Glomerular visceral epithelial cell (primary cell): ENCODE measurements at regions not wholly inside any gene's neighbourhood (a gene's known extent, or its start where the extent isn't known, plus 50 kb on each side); places are given as distances from the start of the nearest gene placed in this dataset.

Source experiments
- DNase-seq: peaks from one replicate; pipeline ENCODE4 v3.0.0-alpha.2; 2016; ENCODE audit errors: extremely low spot score

DNA sequence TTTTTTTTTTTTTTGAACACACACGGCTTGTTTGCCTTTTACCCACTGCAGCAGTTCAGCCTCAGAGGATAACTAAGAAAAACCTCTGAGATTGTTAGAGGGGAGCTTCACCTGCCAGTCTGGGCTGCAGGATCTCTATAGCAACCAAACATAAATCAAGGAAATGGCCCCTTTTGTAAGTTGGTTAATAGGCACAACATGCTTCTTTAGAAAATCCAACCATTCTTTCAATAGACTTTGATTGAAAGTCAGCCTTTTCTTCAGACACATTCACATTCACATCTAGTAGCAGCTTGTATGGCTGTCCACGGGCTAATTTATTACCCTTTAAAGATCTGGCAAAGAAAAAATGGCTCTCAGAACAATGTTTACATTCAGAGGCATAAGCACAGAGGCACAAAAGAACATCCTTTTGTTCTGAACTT lies 136.6 kb upstream of the RARB start:
- DNase-seq, result no peak

DNA sequence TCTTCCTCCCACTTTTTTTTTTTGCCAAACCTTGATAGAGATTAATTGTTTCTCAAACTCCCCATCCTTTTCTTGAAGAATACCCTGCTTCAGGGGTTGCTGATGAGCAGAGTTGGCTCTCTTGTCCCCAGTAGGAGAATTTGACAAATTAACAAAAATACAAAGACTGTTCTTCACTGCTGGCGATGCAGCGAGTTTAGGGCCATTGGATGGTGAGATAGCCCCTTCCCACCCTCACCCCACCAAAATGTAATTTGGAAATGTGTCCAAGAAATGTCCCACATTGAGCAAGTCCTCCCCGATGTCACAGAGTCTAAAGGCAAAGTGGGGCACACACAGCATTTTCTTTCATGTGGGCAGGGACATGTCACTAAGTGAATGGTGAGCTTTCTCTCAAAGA lies 136.0 kb upstream of the RARB start:
- DNase-seq, result no peak

DNA sequence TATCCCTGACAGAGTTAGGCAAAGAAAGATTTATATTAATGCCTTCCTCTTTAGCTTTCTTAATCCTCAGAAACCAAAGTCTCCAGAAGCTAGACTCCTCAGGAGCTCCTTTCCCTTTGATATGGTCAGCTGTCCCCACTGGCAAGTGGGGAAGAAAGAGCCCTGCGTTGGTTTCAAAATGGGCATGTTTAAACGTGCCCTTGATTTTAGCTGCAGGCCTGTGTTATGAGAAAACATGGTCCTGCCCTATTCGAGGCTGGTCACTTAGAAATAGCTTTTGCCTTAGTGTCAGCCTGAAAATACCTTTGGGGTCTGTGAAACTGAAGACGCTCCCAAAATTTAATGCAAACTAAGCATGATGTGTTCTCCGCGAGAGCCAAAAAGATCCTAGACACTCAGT lies 135.5 kb upstream of the RARB start:
- DNase-seq, result no peak

DNA sequence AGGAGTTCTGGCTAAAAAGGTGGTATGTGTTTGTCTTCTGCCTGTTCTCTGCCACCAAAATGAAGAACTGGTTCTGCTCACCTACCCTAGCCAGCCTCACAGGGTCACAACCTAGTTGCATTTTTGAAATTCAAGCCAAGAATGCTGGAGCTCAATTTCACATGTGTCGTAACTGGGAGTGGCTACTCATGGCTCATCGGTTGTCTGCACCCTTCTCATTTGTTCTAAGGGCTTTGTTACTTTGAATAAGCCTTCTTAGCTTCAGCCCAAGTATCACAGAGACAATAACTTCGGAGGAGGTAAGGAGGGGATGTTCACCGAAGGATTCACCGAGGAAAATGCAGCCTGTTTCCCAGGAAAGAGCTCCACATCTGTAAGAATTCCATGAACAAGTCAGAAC lies 134.3 kb upstream of the RARB start:
- DNase-seq, result no peak

DNA sequence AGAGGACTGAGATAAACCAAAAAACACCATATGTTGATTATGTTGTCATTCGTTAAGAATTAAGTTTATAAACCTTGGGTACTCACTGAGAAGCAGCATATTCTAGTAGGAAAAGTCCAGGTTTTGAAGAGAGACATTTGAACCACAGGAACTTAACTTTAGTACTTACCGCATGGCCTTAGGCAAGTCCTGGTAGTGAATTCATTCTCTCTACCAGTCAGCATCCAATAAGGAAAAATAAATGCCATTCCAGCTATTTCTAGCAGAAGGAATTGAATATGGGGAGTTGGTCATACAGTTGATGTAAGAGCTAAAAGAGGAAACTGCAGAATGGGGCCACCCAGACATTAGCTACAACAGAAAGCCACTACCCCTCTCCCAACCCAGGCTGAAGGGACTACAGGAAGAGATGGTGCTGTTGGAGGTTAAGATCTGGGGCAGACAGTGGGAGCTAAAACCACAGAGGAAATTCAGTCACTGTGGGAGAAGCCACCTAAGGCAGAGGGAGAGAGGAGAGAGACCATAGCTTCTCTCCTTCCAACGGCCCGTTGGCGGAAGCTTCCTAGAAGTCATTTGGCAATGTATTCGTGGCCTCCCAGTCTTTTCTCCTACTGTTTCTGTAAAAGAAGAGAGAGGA lies 133.8 kb upstream of the RARB start:
- no peak for DNase-seq

DNA sequence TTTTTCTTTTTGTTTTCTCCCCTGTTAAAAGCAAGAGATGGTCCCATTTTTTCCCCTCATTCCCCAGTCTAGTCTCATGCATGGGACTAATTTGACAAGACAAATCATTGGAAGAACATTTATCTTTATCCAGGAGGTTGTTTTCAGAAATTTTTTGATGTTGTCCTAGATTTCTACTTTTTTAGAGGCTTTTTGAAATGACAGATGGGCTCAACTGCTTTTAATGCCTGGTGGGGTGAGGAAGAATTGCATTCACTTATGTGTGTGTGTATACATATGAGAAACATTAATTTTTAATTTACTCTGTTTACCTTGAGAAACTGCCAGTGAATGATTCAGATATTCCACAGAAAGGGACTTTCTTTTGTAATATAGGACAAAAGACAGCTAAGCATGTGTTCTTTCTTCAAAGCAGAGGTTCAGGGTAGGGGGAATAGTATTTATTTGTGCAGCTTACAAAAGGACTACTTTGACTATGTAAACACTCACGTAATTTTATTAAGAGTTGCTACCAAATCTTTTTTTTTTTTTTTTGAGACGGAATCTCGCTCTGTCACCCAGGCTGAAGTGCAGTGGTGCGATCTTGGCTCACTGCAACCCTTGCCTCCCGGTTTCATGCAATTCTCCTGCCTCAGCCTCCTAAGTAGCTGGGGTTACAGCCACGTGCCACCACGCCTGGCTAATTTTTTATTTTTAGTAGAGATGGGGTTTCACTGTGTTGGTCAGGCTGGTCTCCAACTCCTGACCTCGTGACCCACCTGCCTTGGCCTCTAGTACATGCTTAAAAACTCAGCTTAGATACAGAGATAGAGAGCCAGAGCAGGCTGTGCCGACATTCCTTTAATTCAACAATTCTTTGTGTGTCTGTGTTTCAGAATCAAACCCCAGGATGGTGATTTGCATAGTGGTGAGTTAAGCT lies 130.1 kb upstream of the RARB start:
- DNase-seq, result no peak

DNA sequence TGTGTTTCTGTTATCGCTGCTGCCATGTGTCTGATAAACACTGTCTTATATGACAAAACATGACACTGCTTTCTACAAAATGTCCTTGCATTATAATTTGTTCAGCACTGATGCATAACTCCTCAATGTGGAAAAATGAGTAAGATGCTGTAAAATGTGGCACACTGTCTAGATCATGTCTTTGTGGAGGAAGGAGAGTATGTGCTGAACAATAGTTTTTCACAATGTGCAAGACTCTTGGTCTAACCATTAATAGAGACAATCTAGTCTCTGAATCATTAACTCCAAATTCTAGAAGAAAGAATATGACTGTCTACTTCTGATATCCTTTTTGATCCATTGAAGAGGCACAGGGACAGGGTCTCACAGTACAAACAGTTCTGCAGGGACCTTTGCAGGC lies 127.9 kb upstream of the RARB start:
- no peak for DNase-seq

DNA sequence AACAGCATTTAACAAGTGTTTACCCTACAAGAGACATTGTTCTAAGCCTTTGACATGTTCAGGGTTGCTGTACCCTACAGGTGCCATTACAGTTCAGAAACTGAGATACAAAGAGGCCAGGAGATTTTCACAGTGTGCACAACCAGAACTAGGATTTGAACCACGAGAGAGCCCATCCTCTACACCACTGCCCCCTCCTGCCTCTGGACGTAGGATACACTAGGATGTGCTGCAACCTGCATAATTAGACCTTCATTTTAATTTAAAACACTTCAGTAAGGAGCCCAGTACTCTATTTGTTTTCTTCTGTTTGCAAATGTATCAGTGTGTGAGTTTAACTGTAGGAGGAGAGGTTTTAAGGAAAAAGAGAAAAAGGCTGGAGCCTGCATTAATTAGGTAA lies 123.1 kb upstream of the RARB start:
- no peak for DNase-seq

DNA sequence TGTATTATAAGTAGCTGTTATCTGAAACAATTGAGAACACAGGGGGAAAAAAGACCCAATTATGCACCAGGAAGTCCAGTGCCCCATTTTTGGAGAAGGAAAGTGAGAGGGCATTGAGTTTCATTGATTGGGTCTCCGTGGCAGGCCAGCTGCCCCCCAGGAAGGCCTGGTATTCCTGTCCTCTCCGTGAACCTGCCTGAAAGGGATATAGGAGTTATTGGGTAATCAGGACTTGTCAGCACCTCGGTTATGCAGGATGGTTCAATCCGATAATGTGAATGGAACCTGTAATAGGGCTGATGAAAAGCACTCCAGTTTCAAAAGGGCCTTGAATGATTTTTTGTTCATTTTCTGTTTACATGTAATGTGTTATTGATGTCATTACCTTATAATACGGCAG lies 122.0 kb upstream of the RARB start:
- no peak for DNase-seq

DNA sequence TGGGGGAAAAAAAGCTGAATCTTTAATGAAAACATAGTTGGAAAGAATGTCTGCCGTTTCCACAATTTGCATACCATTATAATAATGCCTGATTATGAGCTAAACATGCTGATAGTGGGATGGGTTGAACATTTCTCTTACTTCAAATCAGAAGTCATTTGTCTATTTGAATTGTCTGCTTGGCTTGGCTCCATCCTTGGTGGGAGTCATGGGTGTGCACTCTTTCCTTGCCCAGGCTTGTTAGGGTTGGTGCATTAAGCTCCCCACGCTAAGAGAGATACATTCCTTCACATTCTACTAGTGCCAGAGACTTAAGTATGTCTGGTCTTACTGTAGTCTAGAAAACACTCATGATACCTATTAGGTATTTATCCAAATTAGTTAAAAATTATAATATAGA lies 121.4 kb upstream of the RARB start:
- DNase-seq, result no peak

DNA sequence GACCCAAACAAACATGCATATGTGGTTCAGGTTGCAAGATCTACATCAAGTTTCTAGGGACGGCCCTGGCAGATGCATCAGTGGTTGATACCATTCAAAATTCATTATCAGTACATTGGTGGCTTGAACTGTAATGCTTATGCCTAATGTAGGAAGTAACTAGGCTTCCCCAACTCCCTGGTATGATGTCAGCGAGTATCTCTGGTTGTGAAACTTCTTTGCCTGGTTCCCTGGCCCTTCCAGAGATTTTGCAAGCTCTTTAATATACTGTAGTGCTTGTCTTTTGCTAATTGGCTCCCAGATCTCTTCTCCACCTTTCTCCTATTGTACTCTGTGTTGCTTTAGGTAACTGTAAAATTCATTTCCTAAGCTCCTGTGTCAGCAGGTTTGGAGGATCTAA lies 114.8 kb upstream of the RARB start:
- no peak for DNase-seq

DNA sequence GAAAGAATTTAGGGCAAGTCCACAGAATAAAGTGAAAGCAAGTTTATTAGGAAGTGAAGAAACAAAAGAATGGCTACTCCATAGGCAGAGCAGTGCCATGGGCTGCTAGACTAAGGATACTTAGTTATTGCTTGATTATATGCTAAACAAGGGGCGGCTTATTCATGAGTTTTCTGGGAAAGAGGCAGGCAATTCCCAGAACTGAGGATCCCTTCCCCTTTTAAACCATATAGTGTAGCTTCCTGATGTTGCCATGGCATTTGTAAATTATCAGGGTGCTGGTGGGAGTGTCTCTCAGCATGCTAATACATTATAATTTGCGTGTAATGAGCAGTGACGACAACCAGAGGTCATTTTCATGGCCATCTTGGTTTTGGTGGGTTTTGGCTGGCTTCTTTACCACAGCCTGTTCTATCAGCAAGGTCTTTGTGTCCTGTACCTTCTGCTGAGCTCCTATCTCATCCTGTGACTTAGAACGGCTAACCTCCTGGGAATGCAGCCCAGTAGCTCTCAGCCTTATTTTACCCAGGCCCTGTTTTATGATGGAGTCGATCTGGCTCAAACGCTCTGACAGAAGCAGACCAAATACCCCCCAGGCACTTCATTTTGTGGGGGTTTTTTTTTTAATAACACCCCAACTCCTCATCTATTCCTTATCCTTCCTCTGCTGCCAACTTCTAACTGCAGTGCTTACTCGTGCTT lies 103.0 kb upstream of the RARB start:
- no peak for DNase-seq

DNA sequence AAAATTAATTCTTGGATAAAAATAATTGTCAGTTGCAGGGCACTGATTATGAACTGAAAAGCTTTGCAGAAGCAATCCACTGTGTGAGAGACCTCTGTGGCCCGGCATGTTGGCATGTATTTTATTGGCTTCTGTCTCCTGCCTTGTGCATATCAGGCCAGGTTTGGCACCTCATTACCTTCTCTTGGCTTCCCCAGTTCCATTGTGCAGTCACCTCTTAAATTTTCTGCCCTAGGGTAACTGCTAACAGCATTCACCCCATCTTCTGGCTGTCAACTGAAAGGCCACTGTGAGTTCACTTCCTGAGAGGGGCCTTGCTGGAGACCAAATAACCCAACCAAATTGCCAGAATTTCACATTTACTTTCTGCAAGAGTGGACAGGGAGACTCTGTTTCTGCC lies 92.7 kb upstream of the RARB start:
- DNase-seq, result no peak

DNA sequence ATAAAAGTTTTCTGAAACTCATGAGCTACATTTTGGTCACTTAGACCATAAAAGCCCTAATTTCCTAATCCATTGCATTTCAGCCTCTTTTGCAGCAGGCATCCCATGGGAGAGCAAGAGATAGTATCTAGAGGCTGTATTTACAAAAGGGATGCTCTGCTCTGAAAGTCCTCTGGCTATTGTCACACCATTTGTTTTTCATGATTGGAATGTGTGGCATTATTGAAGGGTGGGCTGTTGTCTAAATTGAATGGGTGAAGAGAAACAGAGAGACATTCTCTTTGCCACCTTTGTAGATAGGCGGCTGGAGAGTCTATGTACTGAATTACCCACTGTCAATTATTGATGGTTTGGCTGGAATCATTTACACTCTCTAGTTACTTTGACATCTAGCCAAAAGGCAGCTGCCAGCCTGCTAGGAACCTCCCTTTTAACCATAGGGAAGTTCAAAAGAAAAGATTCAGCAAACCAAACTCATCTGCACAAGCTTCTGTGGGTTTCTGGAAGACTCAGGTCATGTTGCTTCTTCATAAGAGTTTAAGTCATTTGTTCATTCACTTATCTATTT lies 89.8 kb upstream of the RARB start:
- DNase-seq, result no peak

DNA sequence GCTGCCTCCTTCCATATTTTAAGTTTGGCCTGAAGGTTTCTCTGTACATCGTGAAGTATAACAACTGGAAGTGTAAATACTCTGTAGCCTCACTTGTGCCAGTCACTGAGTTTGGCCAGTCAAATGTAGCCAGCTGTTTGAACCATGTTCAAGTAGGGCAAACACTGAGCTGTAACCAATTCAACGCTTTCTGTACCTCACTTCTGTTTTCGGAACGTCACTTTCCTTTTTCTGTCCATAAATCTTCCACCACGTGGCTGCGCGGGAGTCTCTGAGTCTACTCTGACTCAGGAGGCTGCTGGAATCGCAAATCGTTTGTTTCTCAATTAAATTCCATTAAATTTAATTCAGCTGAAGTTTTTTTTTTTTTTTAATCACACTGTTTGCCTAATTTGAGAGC lies 88.8 kb upstream of the RARB start:
- DNase-seq, result no peak

DNA sequence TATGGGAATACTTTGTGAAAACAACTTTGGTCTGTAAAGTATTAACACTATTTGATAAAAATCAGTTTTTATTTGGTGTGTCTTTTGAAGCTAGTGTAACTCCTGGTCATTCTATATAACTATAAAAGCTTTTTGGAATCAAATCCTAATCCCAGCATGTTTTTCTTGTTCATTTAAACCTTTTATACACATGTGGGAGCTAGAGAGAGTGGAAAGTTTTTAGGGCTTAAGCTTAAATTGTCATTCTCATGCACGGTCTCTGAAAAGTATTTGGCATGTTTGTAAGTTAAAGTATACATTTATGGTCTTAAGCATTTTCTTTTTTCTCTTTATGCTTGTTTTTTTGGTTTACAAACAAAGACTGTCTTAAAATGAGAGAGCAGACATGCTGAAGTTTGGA lies 83.4 kb upstream of the RARB start:
- no peak for DNase-seq

DNA sequence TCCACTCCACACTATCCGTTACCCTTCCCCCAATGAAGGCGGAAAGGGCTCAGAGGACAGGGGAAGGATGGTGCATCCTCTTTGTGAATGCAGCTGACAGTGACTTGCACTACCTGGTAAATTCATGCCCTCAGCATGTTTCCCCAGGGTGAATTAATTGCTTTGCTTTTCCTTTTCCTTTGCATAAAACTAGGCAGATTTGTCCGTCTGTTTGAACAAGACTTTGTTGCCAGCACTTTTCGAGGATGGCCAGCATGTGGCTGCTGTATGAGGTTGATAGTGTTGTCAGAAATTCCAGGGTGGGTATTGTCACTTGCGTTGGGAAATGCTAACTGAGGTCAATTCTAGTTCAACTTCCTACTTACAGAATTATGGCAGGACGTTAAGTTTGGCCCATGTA lies 79.0 kb upstream of the RARB start:
- DNase-seq, result no peak

DNA sequence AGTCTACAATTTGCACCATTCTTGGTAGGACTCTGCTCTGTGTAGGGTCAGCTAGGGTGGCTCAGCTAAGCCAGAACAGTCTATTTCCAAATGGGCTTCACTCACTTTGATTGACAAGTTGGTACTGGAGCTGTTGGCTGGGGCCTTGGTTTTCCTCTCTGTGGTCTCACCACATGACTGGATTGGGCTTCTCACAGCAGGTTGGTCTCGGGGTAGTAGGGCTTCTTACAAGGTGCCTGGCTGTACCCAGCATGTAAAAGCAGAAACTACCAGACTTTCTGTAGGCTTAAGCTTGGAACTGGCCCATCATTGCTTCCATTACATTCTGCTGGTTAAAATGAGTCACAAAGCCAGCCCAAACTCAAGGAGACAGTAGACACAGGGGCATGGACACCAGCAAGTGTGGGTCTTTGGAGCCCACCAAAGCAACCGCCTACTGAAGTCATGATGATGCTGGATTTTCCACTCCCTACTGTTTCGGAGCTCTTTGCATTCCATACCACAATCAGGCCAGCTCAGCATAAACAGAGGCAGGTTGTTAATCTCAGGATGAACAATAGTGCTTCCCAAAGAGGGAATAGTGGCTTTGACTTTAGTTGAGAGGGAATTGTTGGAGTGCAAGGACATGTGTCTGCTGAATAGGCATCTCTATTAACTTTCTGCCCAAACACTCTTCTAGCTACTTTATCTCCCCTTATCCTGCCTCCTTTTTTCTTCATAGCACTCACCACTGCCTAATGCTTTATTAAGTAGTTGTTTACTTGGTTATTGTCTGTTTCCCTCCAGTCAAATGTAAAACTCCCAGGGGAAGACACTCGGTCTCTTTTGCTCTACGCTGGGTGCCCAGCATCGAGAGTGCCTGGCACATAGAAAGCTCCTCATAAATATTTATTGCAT lies 78.0 kb upstream of the RARB start:
- DNase-seq, result no peak

DNA sequence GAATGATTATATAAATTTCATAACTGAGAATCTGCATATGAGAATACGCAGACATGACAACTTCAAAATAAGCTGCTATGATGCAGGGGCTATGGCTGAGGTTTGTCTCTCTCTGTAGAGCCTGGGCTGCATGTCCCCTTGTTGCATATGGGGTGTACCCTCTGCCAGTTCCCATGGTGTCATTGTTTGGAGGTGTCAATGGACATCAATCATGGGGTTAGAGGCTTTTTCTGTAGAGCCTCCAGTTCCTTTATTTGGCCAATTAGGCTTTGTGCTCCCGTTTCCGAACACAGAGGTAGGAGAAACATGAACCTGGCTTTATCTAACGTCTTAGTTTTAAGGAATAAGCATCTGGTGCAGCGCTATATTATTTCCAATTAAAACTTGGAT lies 77.3 kb upstream of the RARB start:
- no peak for DNase-seq

DNA sequence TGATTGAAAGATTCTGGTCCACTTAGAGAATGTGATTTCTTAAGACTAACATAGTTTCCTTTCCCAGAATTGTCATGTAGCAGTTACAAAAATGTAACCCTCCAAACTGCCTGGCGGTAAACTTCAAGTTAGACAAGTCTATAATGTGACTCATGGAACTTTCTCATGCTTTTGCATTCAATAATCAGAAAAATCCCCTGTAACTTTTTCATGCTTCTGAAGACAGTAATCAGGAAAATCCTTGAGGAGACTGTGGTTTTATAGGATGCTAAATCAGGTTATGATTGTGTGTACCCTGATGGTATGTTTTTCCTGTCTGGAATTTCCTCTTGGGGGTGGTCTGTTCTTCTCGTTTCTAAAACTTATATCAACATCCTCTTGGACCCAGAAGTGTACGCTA lies 74.0 kb upstream of the RARB start:
- DNase-seq, result no peak

DNA sequence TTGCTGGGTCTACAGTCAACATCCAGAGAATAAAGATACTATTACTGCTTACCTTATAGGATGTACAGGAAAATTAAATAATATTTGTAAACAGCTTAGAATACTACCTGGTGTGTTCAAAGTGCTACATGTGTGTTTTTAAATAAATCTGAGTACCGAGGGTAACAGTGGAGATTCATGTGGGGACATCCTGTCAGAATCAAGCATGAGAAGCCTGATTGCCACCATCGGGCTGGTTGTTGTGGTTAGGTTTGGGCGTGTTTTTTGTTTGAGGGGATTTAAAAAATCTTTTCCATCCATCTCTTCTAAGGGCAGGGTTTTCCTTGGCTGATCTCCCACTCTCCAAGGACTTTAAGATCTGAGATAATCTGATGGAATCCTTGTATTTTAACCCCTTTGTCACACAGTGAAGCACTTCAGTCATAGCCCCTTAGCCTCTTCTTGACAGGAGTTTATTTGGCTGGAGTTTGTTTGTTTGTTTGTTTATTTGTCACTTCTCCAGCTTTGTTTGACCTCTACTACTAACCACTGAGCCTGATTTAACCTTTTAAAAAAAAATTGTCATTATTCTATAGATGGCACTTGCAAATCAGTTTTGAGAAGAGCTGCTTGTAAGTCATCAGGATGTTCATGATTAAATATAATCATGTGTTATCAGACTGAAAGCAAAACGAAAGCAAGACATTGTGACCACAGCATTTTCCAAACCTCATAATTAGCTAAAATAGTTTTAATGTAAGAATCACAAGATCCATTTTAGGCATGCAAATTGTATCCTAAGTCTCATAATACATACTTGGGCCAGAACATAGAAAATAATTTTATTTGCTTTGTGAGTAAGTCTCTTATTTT lies 72.8 kb upstream of the RARB start:
- no peak for DNase-seq
